Hematopoietic multipotent progenitor cell treated with erythropoietin and hydrocortisone succinate and interleukin-3 and kit ligand, for 4 days (in vitro differentiated cells): ENCODE measurements at regions not wholly inside any gene's neighbourhood (a gene's known extent, or its start where the extent isn't known, plus 50 kb on each side); places are given as distances from the start of the nearest gene placed in this dataset.

Source experiments
- DNase-seq: peaks from one replicate; pipeline ENCODE4 v3.0.0-alpha.2; 2015

DNA sequence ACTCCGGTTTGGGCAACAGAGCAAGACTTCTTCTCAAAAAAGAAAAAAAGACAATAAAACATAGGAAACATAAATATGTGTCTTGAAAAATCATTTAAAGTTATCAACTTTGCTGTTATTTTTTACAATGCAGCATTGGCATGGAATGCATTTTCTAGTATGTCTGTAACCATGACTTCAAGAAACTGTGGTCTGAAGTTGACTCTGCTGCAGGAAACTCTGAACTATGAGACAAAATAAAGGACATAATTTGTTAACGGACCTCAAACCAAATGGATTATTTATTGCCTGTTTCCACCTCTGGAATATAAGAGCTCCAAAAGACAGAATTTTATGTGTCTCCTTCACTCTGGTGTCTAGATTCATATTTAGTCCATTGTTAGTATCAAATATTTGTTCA is 79.1 kb downstream of the TRIB2 start:
- DNase-seq: no peak

- DNase-seq: no peak
Measured at GRCh38 chr2:12796657-12797056, 79.9 kb downstream of the TRIB2 start.

DNA sequence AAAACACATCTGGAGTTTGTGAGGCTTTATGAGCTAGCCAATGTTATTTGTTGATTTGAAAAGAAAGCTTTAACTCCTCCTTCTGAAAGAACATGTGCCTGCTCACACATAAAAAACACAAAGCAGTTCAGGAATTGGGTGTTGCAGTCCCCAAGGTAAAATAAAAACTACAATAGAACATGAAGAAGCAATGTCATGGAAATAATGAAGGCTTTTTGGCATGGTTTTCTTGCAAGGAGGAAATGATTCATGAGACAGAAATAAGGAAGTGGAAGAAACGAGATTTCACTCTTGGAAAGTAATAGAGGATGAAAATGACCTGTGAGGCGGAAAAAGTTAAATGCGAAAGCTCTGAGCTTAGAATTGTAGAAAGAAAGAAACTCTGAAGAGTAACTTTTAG is 81.1 kb downstream of the TRIB2 start:
- peak; percentile 31 for DNase-seq

GRCh38 chr2:12803607-12804006 is 86.9 kb downstream of the TRIB2 start:
- DNase-seq: no peak

GRCh38 chr2:12804091-12804856 is 87.5 kb downstream of the TRIB2 start:
- DNase-seq: no peak

DNA sequence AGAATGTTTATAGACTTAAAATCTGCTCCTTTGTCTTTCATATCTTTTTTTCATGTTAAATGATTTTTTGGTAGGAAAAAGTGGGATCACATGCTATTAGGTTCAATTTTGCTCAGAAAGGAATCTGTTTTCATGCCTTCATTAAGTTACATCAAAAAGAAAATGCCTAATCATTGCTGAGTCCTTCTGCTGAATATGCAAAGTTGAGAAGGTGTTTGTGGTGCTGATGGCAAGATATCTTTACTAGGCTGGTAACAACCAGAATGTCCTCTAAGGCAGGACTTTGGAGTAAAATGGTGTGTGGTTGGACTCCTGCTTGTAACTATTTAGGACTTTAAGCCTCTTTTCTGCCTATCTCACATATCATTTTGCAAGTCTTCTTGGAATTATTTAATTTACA is 88.3 kb downstream of the TRIB2 start:
- DNase-seq: no peak

DNA sequence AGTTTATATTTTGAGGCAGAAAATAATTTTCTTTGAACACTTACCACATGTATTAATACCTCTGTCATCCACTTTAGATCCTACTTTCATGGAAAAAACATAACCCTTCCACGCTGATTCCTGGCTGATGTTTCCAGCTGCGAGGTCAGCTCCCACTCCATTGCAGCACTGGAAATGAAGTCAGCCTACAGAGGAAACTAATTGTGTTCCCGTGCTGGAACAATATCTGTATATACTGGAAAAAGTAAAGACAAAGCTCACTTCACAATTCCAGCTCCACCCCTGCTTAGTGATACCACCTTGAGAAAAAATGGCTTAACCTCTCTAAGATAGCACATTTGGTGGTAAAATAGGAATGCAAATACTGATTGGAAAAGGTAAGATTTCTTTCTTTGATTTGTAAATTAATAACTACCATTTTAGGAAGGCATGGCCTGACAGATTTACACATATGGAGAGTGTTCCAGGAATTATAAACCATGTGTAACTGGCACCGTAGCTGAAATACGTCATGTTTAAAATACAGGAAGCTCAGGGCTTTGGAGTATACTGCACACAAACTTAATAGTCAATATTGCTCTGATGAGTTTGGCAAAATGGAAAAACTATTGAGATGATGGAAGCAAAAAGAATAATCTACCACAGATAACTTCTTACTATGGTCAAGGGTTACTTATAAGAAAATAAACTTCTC is 90.0 kb downstream of the TRIB2 start:
- no peak for DNase-seq

GRCh38 chr2:12807907-12808810 is 91.4 kb downstream of the TRIB2 start:
- DNase-seq: peak; percentile 27

DNA sequence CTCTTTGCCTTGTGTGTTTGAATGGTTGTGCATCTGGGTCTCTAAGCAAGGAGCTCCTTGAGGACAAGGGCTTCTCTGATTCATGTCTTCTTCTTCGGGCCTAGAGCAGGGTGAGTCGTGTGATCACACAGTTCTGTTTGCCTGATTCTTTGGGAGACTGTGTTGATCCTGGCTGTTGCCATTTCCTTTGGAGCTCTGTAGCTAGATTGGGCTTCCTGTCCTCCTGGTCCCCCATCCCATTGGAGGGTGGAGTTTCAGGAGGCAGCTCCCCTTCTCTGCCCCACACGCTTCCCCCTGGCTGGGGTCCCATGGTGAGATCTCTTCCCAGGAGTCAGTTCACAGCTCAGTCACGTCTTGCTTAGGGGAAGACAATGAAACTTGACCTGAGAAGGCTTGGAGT is 92.8 kb downstream of the TRIB2 start:
- DNase-seq: no peak

GRCh38 chr2:12811916-12812315 is 95.2 kb downstream of the TRIB2 start:
- DNase-seq: no peak

- DNase-seq: no peak
Measured at GRCh38 chr2:12813166-12813565, 96.4 kb downstream of the TRIB2 start.

DNA sequence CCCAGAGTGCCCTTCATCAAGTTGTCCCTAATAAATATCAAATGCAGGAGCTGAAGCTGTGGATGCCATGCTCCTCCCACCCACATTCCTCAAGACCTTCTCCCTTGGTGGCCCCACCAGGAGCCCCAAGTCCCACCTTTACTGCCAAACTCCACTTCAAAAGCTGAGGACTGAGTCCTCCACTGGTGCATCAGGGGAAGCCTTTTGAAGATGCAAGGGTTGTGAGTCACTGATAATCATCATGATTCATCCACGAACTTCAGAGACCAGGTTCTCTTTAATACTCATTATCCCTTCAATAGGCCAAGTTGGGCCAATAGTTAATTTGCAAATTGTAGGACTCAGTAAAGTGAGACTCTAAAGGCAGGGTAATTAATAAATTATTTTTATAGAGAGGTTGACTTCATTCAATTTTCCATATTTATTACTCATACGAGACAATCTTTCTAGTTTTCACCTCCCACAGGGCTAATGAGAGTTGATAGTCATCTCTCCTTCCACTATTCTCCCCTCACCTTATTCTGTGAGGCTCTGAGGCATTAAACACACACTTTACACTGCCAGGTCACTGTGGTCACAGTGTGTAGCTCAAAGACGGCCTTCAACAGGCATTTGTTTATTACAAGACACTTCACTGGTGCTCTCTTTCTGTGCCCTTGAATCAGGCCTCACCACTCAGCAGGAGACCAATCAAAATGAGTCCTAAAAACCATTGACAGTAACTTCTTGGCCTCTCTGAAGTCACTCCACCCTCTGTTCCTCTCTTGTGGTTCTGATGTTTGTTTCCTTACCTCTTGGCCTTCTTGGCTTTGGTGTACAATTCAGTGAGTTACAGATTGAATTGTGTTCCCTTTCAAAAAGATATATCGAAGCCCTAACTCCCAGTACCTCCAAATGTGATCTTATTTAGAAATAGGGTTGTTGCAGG is 99.9 kb downstream of the TRIB2 start:
- no peak for DNase-seq

DNA sequence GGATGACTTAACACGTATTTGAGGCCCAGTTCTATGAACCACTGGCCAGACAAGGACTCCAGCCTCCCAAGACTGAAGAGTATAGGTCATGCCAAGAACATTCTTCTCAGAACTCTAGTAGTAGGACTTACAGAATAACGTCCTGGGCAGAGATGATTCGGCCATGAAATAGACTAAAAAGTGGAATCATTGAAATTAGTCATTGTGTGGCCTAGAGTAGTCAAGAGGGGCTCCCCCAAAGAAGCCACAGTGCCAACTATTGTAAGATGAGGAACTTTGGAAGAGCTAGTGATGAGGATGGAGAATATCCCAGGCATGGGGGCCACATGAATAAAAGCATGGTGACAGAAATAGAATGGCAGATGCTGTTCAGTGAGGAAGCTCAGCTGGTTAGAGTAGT is 101.1 kb downstream of the TRIB2 start:
- no peak for DNase-seq

DNA sequence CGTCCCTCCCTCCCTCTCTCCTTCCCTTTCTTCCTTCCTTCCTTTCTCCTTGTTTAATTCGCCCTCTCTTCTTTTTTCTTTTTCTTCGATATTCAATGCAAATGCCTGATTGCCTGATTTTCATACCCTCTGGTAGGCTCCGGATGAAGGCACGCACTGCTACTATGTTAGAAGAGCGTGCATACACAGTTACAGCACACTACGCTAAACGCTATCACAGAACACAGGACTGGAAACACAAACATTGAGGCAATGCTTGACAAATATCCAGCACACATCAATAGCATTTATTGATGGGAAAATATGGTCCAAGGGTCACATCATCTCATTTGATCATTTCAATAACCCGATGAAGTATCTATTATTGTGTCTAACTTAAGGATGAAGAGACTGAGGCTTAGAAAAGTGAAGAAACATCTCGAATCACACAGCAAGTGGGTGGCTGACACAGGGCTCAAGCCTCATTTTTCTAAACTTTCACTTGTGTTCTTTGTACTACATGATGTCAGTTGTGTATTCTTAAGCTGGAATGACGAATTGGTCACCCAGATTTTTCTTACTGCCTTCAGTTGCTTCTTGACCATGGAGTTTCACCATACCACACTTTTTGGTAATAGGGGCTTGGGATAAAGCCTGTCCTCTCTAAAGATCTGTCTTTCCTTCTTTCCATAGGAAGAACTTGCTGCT is 101.8 kb downstream of the TRIB2 start:
- DNase-seq: no peak

DNA sequence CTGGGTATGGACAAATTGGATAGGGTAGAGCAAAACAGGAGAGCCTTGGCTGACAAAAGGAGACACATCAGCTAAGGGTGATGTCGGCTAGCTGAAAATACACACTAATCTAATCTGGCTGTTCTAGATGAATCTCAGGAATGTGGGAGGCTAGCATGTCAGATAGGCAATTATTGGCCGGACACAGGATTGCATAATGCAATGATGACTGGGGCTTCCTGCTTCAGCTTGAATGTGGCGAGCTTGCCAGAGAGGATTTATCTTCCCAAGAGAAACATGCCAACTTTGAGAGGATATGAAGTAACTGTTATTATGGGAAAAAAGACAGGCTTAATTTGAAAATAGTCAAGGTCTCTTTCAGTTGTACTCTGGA is 102.4 kb downstream of the TRIB2 start:
- peak; percentile 30 for DNase-seq

DNA sequence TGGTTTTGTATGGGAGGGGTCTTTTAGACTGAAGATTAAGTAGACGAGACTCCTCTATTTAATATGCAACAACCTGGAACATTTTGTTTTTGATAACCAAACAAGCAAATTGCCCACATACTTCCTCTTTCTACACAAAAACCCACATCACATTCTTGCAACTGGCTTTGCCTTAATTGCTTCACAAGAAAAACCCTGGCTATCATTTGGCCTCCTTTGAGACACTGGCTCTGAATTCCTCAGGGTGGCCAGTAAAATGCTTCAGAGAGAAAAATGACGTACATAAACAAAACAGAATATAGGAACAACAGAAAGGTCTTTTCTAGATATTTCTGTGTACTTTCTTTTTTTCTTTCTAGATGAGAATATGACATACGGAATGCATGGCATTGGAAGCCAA is 103.0 kb downstream of the TRIB2 start:
- DNase-seq: peak; percentile 85

DNA sequence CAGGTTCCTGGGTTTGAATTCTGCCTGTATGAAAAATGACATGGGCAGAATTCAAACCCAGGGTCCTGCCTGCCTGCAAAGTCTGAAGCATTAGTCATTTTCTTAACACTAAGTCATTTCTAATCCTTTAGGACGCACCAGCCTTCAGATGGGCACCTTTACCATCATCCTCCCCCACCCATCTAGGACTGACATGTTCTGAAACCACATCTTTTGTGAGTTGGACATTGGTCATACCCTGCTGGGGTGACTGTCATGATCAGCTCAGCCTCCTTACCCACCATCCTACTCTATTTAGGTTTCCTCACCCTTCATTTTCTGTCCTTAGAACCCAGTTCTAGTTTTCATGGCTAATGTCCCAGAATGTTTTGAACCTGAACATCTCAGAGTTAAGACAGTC is 104.9 kb downstream of the TRIB2 start:
- DNase-seq: no peak

GRCh38 chr2:12824351-12824777 is 107.6 kb downstream of the TRIB2 start:
- DNase-seq: no peak

- DNase-seq: no peak
Measured at GRCh38 chr2:12824778-12825379, 108.1 kb downstream of the TRIB2 start.

DNA sequence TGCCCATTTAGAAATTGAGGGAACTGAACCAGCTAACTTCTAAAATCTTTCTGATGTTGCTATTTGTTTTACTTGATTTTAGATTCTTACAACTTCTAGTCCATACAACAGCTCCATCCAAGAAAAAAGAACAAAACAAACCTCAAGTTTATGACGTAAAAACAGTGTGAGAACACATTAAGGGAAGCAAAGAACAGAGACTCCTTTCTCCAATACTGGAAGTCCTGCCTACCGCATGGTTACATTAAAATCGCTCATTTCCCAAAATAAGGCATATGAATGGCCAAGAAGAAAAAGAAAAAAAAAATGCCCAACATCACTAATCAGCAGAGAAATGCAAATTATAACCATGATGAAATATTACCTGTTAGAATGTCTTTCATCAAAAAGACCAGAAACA is 110.0 kb downstream of the TRIB2 start:
- DNase-seq: no peak

DNA sequence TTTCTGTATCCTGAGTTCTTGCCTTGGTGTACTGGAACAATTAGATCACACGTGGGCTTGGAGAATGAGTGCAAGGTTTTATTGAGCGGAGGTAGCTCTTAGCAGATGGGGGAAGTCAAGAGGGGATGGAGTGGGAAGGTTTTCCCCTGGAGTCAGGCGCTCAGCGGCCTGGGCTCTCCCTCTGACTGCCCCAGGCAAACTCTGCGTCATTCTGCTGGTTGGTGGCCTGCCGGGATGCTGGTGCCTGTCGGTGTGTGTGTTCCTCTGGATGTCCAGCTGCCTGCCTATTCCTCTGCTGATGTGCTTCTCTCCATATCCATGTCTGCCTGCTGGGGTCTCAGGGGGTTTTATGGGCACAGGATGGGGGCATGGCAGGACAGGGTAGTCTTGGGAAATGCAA is 111.0 kb downstream of the TRIB2 start:
- no peak for DNase-seq
